ENCODE measurements at regions not wholly inside any gene's neighbourhood (a gene's known extent, or its start where the extent isn't known, plus 50 kb on each side); places are given as distances from the start of the nearest gene placed in this dataset.
"Not testable (repeated sequence)": the region's sequence is repeated elsewhere in the genome, so short reads cannot be mapped to it uniquely, and the experiment has no call there.

DNA sequence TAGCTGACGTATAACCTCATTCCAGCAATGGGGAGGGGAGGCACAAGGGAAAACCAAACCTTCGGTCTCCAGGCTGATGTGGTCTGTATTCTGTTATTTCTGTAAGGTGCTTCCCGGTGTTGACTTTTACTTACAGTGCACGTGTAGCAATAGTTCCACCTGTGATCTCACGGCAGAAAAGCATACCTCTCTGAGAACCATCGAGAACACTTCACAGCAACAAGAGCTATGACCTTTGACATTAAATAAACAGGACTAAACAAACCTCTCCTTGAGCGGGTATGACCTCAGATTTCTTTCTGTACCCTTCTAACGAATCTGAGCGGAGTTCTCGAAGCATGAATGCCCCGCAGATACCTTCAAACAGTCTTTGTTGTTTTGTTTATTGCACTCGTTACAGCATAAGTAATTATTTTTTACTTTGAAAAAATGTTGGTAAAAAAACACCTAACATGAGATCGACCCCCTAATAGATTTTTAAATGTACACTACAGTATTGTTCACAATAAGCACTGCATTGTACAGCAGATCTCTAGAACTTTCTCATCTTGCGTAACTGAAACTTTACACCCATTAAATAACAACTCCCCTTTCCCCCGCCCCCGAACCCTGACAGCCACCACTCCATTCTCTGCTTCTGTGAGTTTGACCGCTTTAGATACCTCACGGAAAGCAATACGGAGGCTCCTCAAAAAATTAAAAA, 282.3 kb downstream of the GATA3 start:
- H3K27ac ChIP-seq = no peak overlapping the region
- no peaks in the 10 kb centered on the region for H3K27me3 ChIP-seq
- TF ChIP-seq, protein P1, sequence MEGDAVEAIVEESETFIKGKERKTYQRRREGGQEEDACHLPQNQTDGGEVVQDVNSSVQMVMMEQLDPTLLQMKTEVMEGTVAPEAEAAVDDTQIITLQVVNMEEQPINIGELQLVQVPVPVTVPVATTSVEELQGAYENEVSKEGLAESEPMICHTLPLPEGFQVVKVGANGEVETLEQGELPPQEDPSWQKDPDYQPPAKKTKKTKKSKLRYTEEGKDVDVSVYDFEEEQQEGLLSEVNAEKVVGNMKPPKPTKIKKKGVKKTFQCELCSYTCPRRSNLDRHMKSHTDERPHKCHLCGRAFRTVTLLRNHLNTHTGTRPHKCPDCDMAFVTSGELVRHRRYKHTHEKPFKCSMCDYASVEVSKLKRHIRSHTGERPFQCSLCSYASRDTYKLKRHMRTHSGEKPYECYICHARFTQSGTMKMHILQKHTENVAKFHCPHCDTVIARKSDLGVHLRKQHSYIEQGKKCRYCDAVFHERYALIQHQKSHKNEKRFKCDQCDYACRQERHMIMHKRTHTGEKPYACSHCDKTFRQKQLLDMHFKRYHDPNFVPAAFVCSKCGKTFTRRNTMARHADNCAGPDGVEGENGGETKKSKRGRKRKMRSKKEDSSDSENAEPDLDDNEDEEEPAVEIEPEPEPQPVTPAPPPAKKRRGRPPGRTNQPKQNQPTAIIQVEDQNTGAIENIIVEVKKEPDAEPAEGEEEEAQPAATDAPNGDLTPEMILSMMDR (IDR thresholded peaks at IDR 0.05) = no peak
- TF ChIP-seq POLR2A (IDR thresholded peaks at IDR 0.05) = no peak
- no peak for DNase-seq
- no peaks in the 10 kb centered on the region for H3K4me1 ChIP-seq
- no peaks in the 10 kb centered on the region for H3K36me3 ChIP-seq
- no peaks in the 10 kb centered on the region for H3K9me3 ChIP-seq
- H3K4me3 ChIP-seq = no peak overlapping the region

DNA sequence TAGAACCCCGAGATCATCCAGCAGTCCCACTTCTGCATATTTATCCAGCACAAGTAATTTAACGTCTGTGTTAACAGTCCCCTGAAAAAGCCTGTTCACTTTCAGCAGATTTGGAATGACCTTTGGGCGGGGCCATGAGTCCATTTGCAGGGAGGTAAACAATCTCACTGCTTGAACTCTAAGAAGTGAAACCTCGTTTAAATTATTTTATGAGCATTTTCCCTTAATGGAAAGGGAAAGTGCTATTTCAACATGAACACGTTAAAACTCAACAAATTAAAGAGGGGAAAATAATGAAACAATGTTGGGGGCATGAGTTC, 282.8 kb downstream of the GATA3 start:
- no peak for TF ChIP-seq POLR2A (IDR thresholded peaks at IDR 0.05)
- TF ChIP-seq, protein P1 (IDR thresholded peaks at IDR 0.05) = no peak
- no peak for DNase-seq
- no peaks in the 10 kb centered on the region for H3K36me3 ChIP-seq
- H3K9me3 ChIP-seq = no peaks in the 10 kb centered on the region
- no peaks in the 10 kb centered on the region for H3K27me3 ChIP-seq
- no peak overlapping the region for H3K4me3 ChIP-seq
- H3K27ac ChIP-seq = no peak overlapping the region
- no peaks in the 10 kb centered on the region for H3K4me1 ChIP-seq

DNA sequence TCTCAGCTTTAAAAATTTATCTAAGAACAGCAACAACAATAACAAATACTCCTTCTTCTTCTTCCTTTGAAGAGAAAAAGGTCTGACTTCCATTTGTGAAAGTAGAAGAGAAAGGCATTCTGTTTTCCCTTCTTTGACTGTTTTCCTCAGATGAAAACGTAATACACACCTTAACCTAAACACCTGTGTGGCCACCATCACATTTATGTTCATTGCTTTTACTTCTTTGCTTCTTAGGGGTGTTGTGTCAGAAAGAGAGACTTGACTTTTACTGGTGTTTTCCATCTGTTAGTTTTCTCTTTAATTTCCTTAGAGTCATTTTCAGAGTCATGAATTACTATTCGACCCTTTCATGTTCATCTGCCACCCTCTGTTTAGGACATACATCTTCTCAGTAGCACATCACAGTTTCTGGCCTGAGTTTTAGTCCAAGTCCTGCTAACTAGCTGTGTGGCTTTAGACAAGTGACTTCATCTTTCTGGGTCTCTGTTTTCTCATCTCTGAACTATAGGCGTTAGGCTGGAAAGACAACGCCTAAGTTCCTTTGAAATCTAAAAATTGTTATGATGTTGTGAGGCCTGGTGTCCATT, 283.8 kb downstream of the GATA3 start:
- Histone ChIP-seq H3K36me3 (no peaks in the 10 kb centered on the region), H3K4me1 (no peaks in the 10 kb centered on the region), H3K27ac (no peak overlapping the region), H3K9me3 (no peaks in the 10 kb centered on the region), H3K27me3 (no peaks in the 10 kb centered on the region), H3K4me3 (no peak overlapping the region)
- DNase-seq = no peak
- no peak for TF ChIP-seq POLR2A (IDR thresholded peaks at IDR 0.05)
- TF ChIP-seq, protein P1 (IDR thresholded peaks at IDR 0.05) = no peak

DNA sequence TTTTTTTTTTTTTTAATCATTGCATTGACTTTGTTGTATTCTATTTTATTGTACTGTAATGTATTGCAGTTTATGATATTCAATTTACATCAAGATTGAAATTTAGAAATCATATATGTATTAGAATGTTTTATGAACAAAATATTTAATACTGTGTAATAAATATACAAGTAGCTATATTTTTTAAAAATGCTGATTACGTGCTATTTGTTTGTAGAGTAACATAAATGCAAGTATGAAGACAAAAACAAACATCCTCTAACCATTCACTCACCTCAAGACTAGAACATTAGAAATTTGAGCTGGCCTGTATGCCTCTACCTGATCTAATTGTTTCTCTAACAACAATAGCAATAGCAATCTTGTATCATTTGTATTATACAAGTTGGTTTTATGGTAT, 290.3 kb downstream of the GATA3 start:
- H3K36me3 ChIP-seq = no peaks in the 10 kb centered on the region
- H3K9me3 ChIP-seq = no peaks in the 10 kb centered on the region
- no peaks in the 10 kb centered on the region for H3K27me3 ChIP-seq
- TF ChIP-seq, protein P1 (IDR thresholded peaks at IDR 0.05) = no peak
- TF ChIP-seq POLR2A (IDR thresholded peaks at IDR 0.05) = no peak
- no peak for DNase-seq
- no peak overlapping the region for H3K27ac ChIP-seq
- H3K4me3 ChIP-seq = no peak overlapping the region
- H3K4me1 ChIP-seq = no peaks in the 10 kb centered on the region

DNA sequence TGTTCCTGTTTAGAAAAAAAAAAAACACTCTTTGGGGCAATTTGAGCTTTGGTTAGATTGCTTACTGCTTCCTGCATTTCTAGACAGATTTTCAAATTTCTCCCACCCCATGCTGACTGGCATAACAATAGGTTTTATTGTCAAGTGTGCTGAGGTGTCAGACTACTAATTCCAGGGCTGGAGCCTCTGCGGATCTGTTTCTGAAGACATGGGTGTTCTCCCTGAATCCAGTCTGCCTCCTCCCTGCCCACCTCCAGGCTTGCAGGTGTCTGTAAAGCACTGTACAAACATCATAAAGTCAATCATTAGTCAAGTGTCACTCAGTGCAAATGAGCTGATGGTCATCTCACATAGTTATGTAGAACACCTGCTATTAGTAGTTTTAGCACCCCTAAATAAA, 292.4 kb downstream of the GATA3 start:
- Histone ChIP-seq H3K9me3 (no peaks in the 10 kb centered on the region), H3K36me3 (no peaks in the 10 kb centered on the region), H3K4me3 (no peak overlapping the region), H3K27me3 (no peaks in the 10 kb centered on the region), H3K4me1 (no peaks in the 10 kb centered on the region), H3K27ac (no peak overlapping the region)
- no peak for DNase-seq
- TF ChIP-seq POLR2A (IDR thresholded peaks at IDR 0.05) = no peak
- TF ChIP-seq, protein P1 (IDR thresholded peaks at IDR 0.05) = no peak

DNA sequence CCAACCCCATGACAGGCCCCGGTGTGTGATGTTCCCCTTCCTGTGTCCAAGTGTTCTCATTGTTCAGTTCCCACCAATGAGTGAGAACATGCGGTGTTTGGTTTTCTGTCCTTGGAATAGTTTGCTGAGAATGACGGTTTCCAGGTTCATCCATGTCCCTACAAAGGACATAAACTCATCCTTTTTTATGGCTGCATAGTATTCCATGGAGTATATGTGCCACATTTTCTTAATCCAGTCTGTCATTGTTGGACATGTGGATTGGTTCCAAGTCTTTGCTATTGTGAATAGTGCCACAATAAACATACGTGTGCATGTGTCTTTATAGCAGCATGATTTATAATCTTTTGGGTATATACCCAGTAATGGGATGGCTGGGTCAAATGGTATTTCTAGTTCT, 293.1 kb downstream of the GATA3 start:
- not testable (repeated sequence) for H3K4me1 ChIP-seq, H3K36me3 ChIP-seq, DNase-seq, H3K9me3 ChIP-seq, H3K4me3 ChIP-seq, H3K27ac ChIP-seq, H3K27me3 ChIP-seq
